Fibroblast of pulmonary artery (primary cell): ENCODE measurements at regions not wholly inside any gene's neighbourhood (a gene's known extent, or its start where the extent isn't known, plus 50 kb on each side); places are given as distances from the start of the nearest gene placed in this dataset.
A peak's percentile ranks its signal among the peaks of the same experiment; 100 is the strongest.

Experiments used
- DNase-seq: peaks from one replicate; pipeline ENCODE4 v3.0.0-alpha.2; 2010; ENCODE audit warnings: low read depth
- H3K4me3 ChIP-seq: replicated peaks from 2 replicates; pipeline ENCODE4 v1.5.1; 2011; ENCODE audit warnings: low read depth, mild to moderate bottlenecking, control low read depth, low read length, moderate library complexity
- CTCF ChIP-seq: IDR thresholded peaks from 2 replicates; pipeline ENCODE4 v1.5.1; 2011; ENCODE audit warnings: mild to moderate bottlenecking, control low read depth, low read length, inconsistent platforms; ENCODE audit errors: missing control alignments

GRCh38 chr14:86646696-86647690 is 1117.0 kb downstream of the FLRT2 start:
- peak; percentile 21 for TF ChIP-seq CTCF
- no peak overlapping the region for H3K4me3 ChIP-seq
- DNase-seq, result peak; percentile 46

GRCh38 chr14:86646125-86646524 is 1116.2 kb downstream of the FLRT2 start:
- no peak overlapping the region for H3K4me3 ChIP-seq
- no peak for TF ChIP-seq CTCF
- DNase-seq, result no peak

GRCh38 chr14:86641310-86641709 is 1111.4 kb downstream of the FLRT2 start:
- TF ChIP-seq CTCF, result no peak
- H3K4me3 ChIP-seq, result no peak overlapping the region
- DNase-seq, result no peak

- no peak overlapping the region for H3K4me3 ChIP-seq
- TF ChIP-seq CTCF, result no peak
Observed at GRCh38 chr14:86640288-86640687, 1110.3 kb downstream of the FLRT2 start.

GRCh38 chr14:86639666-86640065 is 1109.7 kb downstream of the FLRT2 start:
- no peak for DNase-seq
- no peak for TF ChIP-seq CTCF
- H3K4me3 ChIP-seq, result no peak overlapping the region

More at GRCh38 chr14:86640288-86640687, 1110.3 kb downstream of the FLRT2 start:
- no peak for DNase-seq

- no peak for TF ChIP-seq CTCF
- DNase-seq, result peak; percentile 6
- H3K4me3 ChIP-seq, result no peak overlapping the region
Observed at GRCh38 chr14:86639146-86639545, 1109.2 kb downstream of the FLRT2 start.
